Small intestine (tissue), 7 donors: ENCODE measurements at regions not wholly inside any gene's neighbourhood (a gene's known extent, or its start where the extent isn't known, plus 50 kb on each side); places are given as distances from the start of the nearest gene placed in this dataset.
A peak's percentile ranks its signal among the peaks of the same experiment; 100 is the strongest.
"Not testable (repeated sequence)": the region's sequence is repeated elsewhere in the genome, so short reads cannot be mapped to it uniquely, and the experiment has no call there.

Experiments
- DNase-seq, 2 donors: peaks; one replicate each; pipeline versions ENCODE4 v3.0.0 to v3.0.0-alpha.2; 2013
- FAIRE-seq: peaks from 2 replicates; lab custom pipeline; 2012; peaks lifted over from hg19 to GRCh38; lab: Jason Lieb, UNC
- H3K27ac ChIP-seq, 3 donors: one replicate each; pipeline ENCODE4 v1.5.1; 2013; ENCODE audit warnings: low read length in 2 of 3, mild to moderate bottlenecking in 2 of 3, control low read depth in 1 of 3, inconsistent platforms in 1 of 3, low read depth in 1 of 3, moderate library complexity in 1 of 3
- H3K27me3 ChIP-seq, 3 donors: one replicate each; pipeline ENCODE4 v1.6.1; 2013; ENCODE audit warnings: low read length in 3 of 3, inconsistent platforms in 1 of 3; ENCODE audit not compliant: control insufficient read depth in 3 of 3, insufficient read depth in 3 of 3
- H3K36me3 ChIP-seq, 3 donors: one replicate each; pipeline ENCODE4 v1.6.1; 2013; ENCODE audit warnings: low read length in 3 of 3, inconsistent platforms in 1 of 3, low read depth in 1 of 3, mild to moderate bottlenecking in 1 of 3, moderate library complexity in 1 of 3; ENCODE audit not compliant: control insufficient read depth in 3 of 3, insufficient read depth in 2 of 3
- H3K4me1 ChIP-seq, 3 donors: one replicate each; pipeline ENCODE4 v1.6.1; 2013; ENCODE audit warnings: low read length in 2 of 3, inconsistent platforms in 1 of 3, low read depth in 1 of 3, mild to moderate bottlenecking in 1 of 3, moderate library complexity in 1 of 3; ENCODE audit not compliant: control insufficient read depth in 3 of 3, insufficient read depth in 2 of 3
- H3K4me3 ChIP-seq, 3 donors: one replicate each; pipeline ENCODE4 v1.5.1; 2013; ENCODE audit warnings: low read length in 3 of 3, control low read depth in 1 of 3, inconsistent platforms in 1 of 3, low read depth in 1 of 3, mild to moderate bottlenecking in 1 of 3, moderate library complexity in 1 of 3
- H3K9me3 ChIP-seq, 2 donors: one replicate each; pipeline ENCODE4 v1.6.1; 2013; ENCODE audit warnings: low read depth in 1 of 2, low read length in 1 of 2; ENCODE audit not compliant: control insufficient read depth in 2 of 2, insufficient read depth in 1 of 2
- WGBS, 3 donors: extraction: QIAGEN DNeasy Blood & Tissue Kit; methylation state at CpG; one replicate each; pipeline ENCODE4 v1.1.7; 2013; 5-methylcytosine and 5-hydroxymethylcytosine counted together
- donor health status: healthy with polysubstance abuse.
- donor health status: control.
- donor health status: control.
- donor health status: Bipolar disorder and iron deficiency.
- donor health status: healthy.

DNA sequence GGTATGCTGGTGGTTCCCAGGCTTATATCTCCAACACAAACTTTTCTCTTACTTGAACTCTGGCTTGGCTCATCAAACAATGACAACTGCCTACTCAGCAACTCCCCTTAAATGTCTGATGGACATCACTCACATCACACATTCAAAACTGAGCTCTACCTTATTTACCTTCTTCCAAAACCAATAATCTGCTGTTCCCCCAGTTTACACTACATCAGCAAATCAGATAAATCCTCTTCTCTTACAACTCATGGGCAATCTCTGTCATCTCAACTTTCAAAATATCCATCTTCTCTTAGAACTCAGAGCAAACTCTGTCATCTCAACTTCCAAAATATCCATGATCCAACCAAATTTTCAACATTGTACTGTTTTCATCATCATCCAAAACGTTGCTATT lies 2347.9 kb upstream of the ACO1 start:
- no peak overlapping the region for H3K4me3 ChIP-seq

DNA sequence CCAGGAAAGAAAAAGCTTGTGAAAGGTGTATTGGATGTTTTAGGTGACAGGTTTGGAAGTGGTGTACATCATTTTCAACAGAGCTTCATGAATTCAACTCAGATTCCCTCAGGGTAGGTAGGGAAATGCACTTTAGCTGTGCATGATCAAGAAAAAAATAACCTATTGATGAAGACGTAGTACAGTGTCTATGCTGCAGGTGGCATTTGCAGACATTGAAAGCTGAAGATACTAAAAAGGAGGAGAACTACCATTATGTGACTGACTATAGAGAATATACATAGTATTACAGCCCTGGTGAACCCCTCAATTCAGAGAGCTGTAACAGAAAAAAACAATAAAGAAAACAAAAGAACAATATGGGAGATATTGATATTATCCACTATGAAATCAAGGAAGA lies 2344.7 kb upstream of the ACO1 start:
- Histone ChIP-seq H3K27me3 (no peaks in the 10 kb centered on the region), H3K4me3 (no peak overlapping the region), H3K36me3 (no peaks in the 10 kb centered on the region), H3K27ac (no peak overlapping the region), H3K4me1 (no peaks in the 10 kb centered on the region), H3K9me3 (no peaks in the 10 kb centered on the region)
- 21 to 43% (median 25%) methylated on average over 1 of the region's 1 CpG for WGBS, 3 donors
- DNase-seq (no peak), FAIRE-seq (no peak)

More for the DNA sequence above, 2347.9 kb upstream of the ACO1 start:
- FAIRE-seq (no peak), DNase-seq (no peak)
- 34 to 63% (median 56%) methylated on average over 1 of the region's 1 CpG for WGBS, 3 donors
- Histone ChIP-seq H3K27ac (no peak overlapping the region), H3K9me3 (peaks cover 0 to 4% of the 10 kb centered on the region in 2 donors), H3K4me1 (no peaks in the 10 kb centered on the region), H3K36me3 (no peaks in the 10 kb centered on the region), H3K27me3 (no peaks in the 10 kb centered on the region)

DNA sequence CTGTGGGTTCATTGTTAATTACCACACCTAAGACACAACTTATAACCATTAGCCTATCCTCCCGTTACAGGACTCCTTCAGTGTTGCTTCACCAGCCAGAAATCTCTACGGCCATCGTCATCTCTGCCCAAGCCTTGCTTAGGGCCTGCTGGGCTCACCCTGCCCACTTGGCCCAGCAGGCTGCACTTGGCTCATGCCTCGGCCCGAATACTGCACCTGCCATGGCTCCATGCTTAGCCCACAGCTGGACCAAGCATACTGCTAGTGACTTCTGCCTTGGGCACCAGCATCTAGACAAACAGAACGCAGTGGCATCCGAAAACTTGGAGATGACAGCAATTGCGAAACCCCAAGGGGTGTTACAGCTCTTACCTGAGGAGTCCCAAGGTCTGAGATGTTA lies 2336.0 kb upstream of the ACO1 start:
- 75 to 88% (median 79%) methylated on average over 8 of the region's 8 CpGs for WGBS, 3 donors
- H3K36me3 ChIP-seq, result no peaks in the 10 kb centered on the region
- no peaks in the 10 kb centered on the region for H3K9me3 ChIP-seq
- H3K4me1 ChIP-seq, result no peaks in the 10 kb centered on the region
- H3K4me3 ChIP-seq, result no peak overlapping the region
- FAIRE-seq (no peak), DNase-seq (no peak)
- H3K27ac ChIP-seq, result no peak overlapping the region
- H3K27me3 ChIP-seq, result no peaks in the 10 kb centered on the region

- no peak for FAIRE-seq
- Histone ChIP-seq H3K9me3 (no peaks in the 10 kb centered on the region), H3K4me3 (no peak overlapping the region), H3K4me1 (no peaks in the 10 kb centered on the region), H3K36me3 (no peaks in the 10 kb centered on the region), H3K27ac (no peak overlapping the region), H3K27me3 (no peaks in the 10 kb centered on the region)
- WGBS, 3 donors, result 69 to 84% (median 79%) methylated on average over 1 of the region's 1 CpG
- no peak for DNase-seq
Observed at GRCh38 chr9:30058463-30058862, 2326.0 kb upstream of the ACO1 start.

DNA sequence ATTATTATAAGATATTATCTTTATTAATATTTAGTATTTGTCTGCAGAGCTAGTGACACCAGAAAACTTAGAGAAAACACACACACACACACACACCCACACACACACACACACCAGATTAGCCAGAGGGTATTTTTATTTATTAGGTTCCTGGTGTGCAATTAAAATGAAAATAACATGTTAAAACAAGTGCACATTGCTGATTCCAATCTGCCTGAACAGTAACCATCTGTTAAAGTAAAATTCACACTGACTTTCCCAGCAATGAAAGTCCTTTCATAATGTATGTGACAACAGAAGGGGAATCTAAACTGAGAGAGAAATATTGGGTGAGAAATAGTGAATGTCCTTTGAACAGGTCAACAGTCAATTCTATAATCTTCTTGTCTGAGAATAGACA lies 2323.5 kb upstream of the ACO1 start:
- Histone ChIP-seq H3K27ac (no peak overlapping the region), H3K4me1 (no peaks in the 10 kb centered on the region), H3K27me3 (no peaks in the 10 kb centered on the region), H3K36me3 (no peaks in the 10 kb centered on the region), H3K4me3 (no peak overlapping the region), H3K9me3 (no peaks in the 10 kb centered on the region)
- FAIRE-seq, result no peak
- DNase-seq, result no peak

DNA sequence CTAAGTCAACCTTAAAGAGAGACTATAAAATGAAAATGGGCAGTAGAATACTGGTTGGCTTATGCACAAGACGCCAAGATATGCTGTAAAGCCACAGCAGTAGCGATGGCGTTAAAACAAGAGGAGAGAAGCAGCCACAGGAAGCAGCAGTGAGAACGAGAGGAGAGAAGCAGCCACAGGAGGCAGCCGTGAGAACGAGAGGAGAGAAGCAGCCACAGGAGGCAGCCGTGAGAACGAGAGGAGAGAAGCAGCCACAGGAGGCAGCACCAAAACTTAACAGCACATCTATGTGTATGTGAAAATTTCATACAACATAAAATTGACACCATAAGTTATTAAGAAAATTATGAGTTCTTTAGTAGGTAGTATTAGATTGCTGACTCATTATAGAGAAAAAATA lies 2318.6 kb upstream of the ACO1 start:
- Histone ChIP-seq H3K9me3 (no peaks in the 10 kb centered on the region), H3K27me3 (no peaks in the 10 kb centered on the region), H3K27ac (no peak overlapping the region), H3K4me1 (no peaks in the 10 kb centered on the region), H3K4me3 (no peak overlapping the region), H3K36me3 (no peaks in the 10 kb centered on the region)
- no peak for FAIRE-seq
- no peak for DNase-seq
- WGBS, 3 donors, result 71 to 78% (median 77%) methylated on average over 8 of the region's 8 CpGs

GRCh38 chr9:30069236-30069635 lies 2315.2 kb upstream of the ACO1 start:
- 87 to 90% (median 89%) methylated on average over 3 of the region's 3 CpGs for whole genome bisulfite sequencing, 3 donors
- H3K36me3 ChIP-seq, H3K27ac ChIP-seq, H3K4me3 ChIP-seq, H3K9me3 ChIP-seq, DNase-seq, H3K27me3 ChIP-seq, H3K4me1 ChIP-seq, FAIRE-seq: not testable (repeated sequence)

DNA sequence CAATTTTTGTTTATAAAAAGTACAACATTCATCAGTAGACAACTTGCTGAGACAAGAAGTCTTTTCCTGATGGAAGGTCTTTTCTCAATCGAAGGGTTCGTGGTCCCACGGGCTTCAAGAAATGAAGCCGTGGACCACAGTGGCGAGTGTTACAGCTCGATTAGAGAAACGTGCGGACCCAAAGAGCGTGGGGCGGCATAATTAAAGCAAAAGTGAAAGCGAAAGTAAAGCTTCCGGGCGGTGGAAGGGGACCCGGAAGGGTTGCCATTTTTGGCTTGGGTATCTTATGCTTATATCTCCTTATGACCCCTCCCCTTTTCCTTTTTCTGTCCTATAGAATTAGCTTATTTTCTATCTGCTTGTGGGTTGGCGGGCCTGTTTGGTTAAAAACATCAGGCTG lies 2309.4 kb upstream of the ACO1 start:
- H3K9me3 ChIP-seq, result no peaks in the 10 kb centered on the region
- WGBS, 3 donors, result 82 to 86% (median 83%) methylated on average over 15 of the region's 15 CpGs
- no peak for DNase-seq
- no peak overlapping the region for H3K4me3 ChIP-seq
- no peak overlapping the region for H3K27ac ChIP-seq
- H3K27me3 ChIP-seq, result no peaks in the 10 kb centered on the region
- no peak for FAIRE-seq
- H3K4me1 ChIP-seq, result no peaks in the 10 kb centered on the region
- no peaks in the 10 kb centered on the region for H3K36me3 ChIP-seq

DNA sequence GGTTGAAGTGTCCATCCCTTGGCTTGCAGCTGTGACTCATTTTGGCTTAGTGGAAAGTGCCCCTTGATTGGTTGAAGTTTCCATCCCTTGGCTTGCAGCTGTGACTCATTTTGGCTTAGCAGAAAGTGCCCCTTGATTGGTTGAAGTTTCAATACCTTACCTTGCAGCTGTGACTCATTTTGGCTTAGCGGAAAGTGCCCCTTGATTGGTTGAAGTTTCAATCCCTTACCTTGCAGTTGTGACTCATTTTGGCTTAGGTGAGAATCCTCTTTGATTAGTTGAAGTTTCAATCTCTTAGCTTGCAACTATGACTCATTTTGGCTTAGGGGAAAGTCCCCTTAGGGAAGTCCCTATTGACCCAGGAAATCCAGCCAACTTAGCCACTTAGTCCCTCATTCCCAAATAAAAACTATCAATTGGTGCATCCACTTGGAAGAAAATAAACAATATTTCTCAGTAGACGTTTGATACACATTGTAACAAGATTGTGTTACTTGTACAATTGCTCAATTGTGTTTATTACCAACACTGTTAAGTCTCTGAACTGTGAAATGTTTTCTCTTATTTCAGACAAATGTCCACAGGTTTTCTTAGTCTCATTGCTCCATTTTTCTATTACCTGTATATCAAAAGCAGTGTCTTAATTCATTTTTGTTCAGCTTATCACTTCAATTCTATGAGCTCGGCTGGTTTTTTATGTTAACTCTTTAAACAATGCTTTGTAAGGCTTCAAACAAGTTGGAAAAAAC lies 2308.8 kb upstream of the ACO1 start:
- Histone ChIP-seq H3K9me3 (no peaks in the 10 kb centered on the region), H3K27ac (no peak overlapping the region), H3K4me3 (no peak overlapping the region), H3K27me3 (no peaks in the 10 kb centered on the region), H3K36me3 (no peaks in the 10 kb centered on the region), H3K4me1 (no peaks in the 10 kb centered on the region)
- FAIRE-seq (no peak), DNase-seq (peak in 1 of 2 donors; percentile 1)
- WGBS, 3 donors, result 25 to 61% (median 42%) methylated on average over 3 of the region's 3 CpGs
